LHCN-M2 (cell line): ENCODE measurements at regions not wholly inside any gene's neighbourhood (a gene's known extent, or its start where the extent isn't known, plus 50 kb on each side); places are given as distances from the start of the nearest gene placed in this dataset.

Source experiments
- DNase-seq: peaks from one replicate; pipeline ENCODE4 v3.0.0-alpha.2; 2012; ENCODE audit warnings: low read depth

DNA sequence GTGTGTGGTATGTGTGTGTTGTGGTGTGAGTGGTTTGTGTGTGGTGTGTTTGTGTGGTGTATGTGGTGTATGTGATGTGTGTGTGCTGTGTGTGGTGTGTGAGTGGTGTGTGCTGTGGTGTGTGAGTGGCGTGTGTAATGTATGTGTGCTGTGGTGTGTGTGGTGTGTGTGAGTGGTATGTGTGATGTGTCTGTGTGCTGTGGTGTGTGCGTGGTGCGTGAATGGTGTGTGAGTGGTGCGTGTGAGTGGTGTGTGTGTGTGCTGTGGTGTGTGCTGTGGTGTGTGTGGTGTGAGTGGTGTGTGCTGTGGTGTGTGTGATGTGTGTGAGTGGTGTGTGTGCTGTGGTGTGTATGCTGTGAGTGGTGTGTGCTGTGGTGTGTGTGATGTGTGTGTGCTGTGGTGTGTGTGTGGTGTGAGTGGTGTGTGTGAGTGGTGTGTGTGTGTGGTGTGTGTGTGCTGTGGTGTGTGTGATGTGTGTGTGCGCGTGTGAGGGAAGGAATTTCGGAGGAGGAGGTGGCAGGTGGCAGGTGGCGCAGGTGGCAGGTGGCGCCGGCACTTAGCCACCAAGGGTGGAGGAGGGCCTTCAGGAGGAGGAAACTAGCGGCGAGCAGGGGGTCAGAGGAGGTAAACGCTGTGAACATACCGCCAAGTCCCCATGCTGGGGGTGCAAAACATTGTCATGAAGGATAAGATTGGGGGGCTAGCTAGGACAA, 191.8 kb downstream of the MELK start:
- DNase-seq, result no peak

GRCh38 chr9:36765077-36765390, 192.3 kb downstream of the MELK start:
- no peak for DNase-seq

GRCh38 chr9:36765468-36766341, 193.0 kb downstream of the MELK start:
- DNase-seq, result no peak

DNA sequence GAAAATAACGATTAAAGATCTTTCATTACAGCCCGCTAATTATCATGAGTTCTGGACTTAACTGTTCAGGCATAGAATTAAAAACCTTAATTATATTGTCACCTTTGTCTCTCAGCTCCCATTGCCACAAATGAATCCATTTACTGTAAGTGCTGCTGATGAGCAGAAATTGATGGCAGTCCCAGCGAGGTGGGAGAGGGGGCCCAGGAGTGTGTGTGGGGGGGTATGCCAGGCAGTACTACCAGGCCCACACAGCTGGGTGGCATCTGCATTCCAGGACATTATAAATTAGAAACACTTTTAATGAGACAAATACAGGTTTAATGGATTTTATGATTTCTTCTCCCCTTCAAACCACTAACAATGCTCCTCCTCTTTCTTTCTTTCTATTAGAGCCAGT, 196.0 kb downstream of the MELK start:
- DNase-seq, result no peak

- DNase-seq, result no peak
These were observed 197.3 kb downstream of the MELK start for GRCh38 chr9:36770025-36770424.

GRCh38 chr9:36772449-36773403, 200.0 kb downstream of the MELK start:
- peak; percentile 30 for DNase-seq

DNA sequence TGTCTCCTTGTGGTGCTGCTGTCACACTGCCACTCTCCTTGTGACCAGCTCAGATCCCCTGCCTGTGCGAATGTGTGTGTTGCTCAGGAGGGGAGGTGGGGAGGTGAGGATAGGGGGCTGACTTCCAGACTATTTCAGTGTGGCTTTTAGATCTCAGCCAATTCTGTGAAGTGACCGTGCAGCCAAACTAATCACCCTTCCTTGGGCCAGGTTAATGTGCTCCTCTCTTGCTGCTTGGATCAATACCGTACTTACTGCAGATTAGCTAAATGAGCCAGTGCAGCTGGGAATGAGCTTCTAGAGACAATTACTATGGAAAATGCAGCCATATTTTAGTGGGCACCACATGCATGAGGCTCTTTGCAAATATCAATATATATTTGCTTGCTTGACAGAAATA, 206.0 kb downstream of the MELK start:
- DNase-seq, result no peak

- no peak for DNase-seq
These were observed 206.9 kb downstream of the MELK start for GRCh38 chr9:36779582-36779981.

- no peak for DNase-seq
These were observed 207.5 kb downstream of the MELK start for GRCh38 chr9:36780186-36780585.

DNA sequence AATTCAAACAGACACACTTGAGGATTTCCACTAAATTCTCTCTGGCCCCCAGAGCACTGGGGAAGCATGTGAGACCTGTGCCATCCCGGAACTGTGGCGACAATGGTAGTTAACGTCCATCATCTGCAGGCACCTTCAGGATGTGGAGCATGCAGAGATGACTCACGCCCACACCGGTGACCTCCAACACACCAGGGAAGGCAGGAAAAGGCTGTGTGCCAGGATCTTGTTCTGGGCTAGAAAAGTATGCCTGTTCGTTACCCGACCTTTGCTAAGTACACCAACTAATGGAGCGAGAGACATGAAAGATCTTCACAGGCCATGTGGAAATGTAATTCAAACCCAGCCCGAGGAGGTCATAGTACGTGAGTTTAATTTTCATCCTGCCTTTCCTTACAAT, 208.8 kb downstream of the MELK start:
- no peak for DNase-seq
